Body of pancreas (tissue), 4 donors: ENCODE measurements at regions not wholly inside any gene's neighbourhood (a gene's known extent, or its start where the extent isn't known, plus 50 kb on each side); places are given as distances from the start of the nearest gene placed in this dataset.
"Not testable (repeated sequence)": the region's sequence is repeated elsewhere in the genome, so short reads cannot be mapped to it uniquely, and the experiment has no call there.

Experiments
- ATAC-seq: fragments of 150-250 bp; one replicate; pipeline ENCODE4 v1.9.1; 2016
- DNase-seq, 4 donors: peaks; one replicate each; pipeline ENCODE4 v3.0.0-alpha.2; 2019
- H3K27ac ChIP-seq, 4 donors: fragments of 200-600 bp; sonication (generic); 1 replicate in 3 of 4; 2 replicates in 1 of 4; pipeline versions ENCODE4 v1.5.1 to v1.6.1; 2016 to 2019; ENCODE audit warnings: mild to moderate bottlenecking in 1 of 4, mixed read lengths in 1 of 4, moderate library complexity in 1 of 4
- H3K27me3 ChIP-seq, 2 donors: fragments of 200-600 bp; sonication (generic); one replicate each; pipeline ENCODE4 v1.6.0; 2016; ENCODE audit warnings: mild to moderate bottlenecking in 1 of 2
- H3K36me3 ChIP-seq, 2 donors: fragments of 200-600 bp; sonication (generic); replicated peaks in 1 of 2; 2 replicates each; pipeline ENCODE4 v1.5.1; 2016; ENCODE audit warnings: low read depth in 2 of 2; ENCODE audit not compliant: insufficient read depth in 1 of 2
- H3K4me1 ChIP-seq: fragments of 200-600 bp; sonication (generic); one replicate; pipeline ENCODE4 v1.6.0; 2016
- H3K4me3 ChIP-seq, 2 donors: fragments of 200-600 bp; sonication (generic); 1 replicate in 1 of 2; 2 replicates in 1 of 2; pipeline ENCODE4 v1.5.1; 2016 to 2019
- H3K9me3 ChIP-seq, 3 donors: fragments of 200-600 bp; sonication (generic); 1 replicate in 2 of 3; 2 replicates in 1 of 3; pipeline ENCODE4 v1.5.1; 2016
- POLR2A ChIP-seq, 3 donors: fragments of 450-650 bp; IDR thresholded peaks; one replicate each; pipeline ENCODE4 v1.6.1; 2016; ENCODE audit warnings: antibody characterized with exemption in 3 of 3, mild to moderate bottlenecking in 2 of 3
- WGBS, 2 donors: methylation state at CpG; one replicate each; pipeline ENCODE4 v1.1.5; 2017; 5-methylcytosine and 5-hydroxymethylcytosine counted together
- intact Hi-C: fragments of 100-400 bp; cut with DNase I; formaldehyde crosslinking; loops from one replicate; pipeline ENCODE4 v1.15.1; 2023
- TF ChIP-seq, protein P1 (sequence below), 7 experiments: fragments of 450-650 bp in 4 of 7; fragments of 200-600 bp in 3 of 7; sonication (generic) in 3 of 7; IDR thresholded peaks; one replicate each; pipeline ENCODE4 v1.5.1; 2016 to 2019; ENCODE audit warnings: antibody characterized with exemption in 7 of 7

DNA sequence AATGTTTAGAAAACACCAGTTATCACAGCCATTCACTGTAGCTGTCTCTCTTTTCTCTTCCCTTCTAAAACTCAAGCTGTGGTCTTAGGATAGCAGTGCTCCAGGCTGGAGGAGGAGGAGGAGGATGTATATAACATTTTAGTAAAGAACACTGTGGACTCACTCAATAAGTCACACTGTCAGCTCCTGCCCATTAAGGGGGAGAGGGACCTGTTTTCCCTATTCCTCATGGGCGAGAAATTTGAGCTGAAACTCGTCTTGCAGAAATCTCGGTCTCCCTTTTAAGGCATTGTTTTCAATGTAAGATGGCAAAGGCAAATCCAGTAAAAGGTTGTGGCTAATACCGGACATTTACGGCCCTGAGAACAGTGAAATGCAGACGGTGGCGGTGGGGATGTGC, 114.8 kb upstream of the ZNF236 start:
- H3K36me3 ChIP-seq = no peaks in the 10 kb centered on the region
- DNase-seq = no peak
- ATAC-seq = no peak
- no peak for TF ChIP-seq POLR2A (IDR thresholded peaks at IDR 0.05)
- TF ChIP-seq, protein P1, sequence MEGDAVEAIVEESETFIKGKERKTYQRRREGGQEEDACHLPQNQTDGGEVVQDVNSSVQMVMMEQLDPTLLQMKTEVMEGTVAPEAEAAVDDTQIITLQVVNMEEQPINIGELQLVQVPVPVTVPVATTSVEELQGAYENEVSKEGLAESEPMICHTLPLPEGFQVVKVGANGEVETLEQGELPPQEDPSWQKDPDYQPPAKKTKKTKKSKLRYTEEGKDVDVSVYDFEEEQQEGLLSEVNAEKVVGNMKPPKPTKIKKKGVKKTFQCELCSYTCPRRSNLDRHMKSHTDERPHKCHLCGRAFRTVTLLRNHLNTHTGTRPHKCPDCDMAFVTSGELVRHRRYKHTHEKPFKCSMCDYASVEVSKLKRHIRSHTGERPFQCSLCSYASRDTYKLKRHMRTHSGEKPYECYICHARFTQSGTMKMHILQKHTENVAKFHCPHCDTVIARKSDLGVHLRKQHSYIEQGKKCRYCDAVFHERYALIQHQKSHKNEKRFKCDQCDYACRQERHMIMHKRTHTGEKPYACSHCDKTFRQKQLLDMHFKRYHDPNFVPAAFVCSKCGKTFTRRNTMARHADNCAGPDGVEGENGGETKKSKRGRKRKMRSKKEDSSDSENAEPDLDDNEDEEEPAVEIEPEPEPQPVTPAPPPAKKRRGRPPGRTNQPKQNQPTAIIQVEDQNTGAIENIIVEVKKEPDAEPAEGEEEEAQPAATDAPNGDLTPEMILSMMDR (IDR thresholded peaks at IDR 0.05) = no peak
- WGBS, 2 donors = 80 to 84% methylated on average over 7 of the region's 7 CpGs
- H3K4me3 ChIP-seq = no peak overlapping the region
- H3K27ac ChIP-seq = no peak overlapping the region
- H3K27me3 ChIP-seq = no peaks in the 10 kb centered on the region
- peaks cover 3% of the 10 kb centered on the region for H3K4me1 ChIP-seq
- H3K9me3 ChIP-seq = no peaks in the 10 kb centered on the region
- intact Hi-C loops = loop anchor here (5.0 kb wide), 1 partner anchor 305 kb away; no protein-coding TSS in a partner anchor

- H3K27me3 ChIP-seq, H3K36me3 ChIP-seq, H3K4me1 ChIP-seq, H3K9me3 ChIP-seq, H3K27ac ChIP-seq, DNase-seq, intact Hi-C loops, H3K4me3 ChIP-seq, ATAC-seq: not testable (repeated sequence)
- 79 to 86% methylated on average over 4 of the region's 4 CpGs for WGBS, 2 donors
These were observed 117.8 kb upstream of the ZNF236 start for GRCh38 chr18:76704589-76704988.

DNA sequence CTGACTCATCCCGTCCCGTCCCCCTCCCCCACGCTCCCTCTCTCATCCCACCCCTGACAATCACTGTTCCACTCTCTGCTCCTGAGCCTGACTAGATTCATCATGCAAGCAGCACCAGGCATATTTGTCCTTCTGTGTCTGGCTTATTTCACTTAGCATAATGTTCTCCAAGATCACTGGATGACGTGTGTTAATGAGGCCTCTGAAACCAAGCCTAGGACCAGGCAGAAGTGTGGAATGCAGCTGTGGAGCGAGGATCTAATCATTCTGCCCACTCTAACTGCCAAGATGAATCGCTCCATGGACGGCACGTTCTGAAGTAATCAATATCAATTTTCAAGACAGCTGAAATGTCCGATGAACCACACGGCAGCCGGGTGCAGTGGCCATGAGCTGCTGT, 122.4 kb upstream of the ZNF236 start:
- ATAC-seq = no peak
- Histone ChIP-seq H3K4me3 (no peak overlapping the region), H3K36me3 (no peaks in the 10 kb centered on the region), H3K9me3 (no peaks in the 10 kb centered on the region), H3K4me1 (no peaks in the 10 kb centered on the region), H3K27ac (no peak overlapping the region), H3K27me3 (peaks cover 0 to 3% of the 10 kb centered on the region in 2 donors)
- WGBS, 2 donors = 32 to 38% methylated on average over 11 of the region's 11 CpGs
- TF ChIP-seq, protein P1 (IDR thresholded peaks at IDR 0.05) = no peak
- no peak for TF ChIP-seq POLR2A (IDR thresholded peaks at IDR 0.05)
- intact Hi-C loops = no loop called here
- DNase-seq = no peak

DNA sequence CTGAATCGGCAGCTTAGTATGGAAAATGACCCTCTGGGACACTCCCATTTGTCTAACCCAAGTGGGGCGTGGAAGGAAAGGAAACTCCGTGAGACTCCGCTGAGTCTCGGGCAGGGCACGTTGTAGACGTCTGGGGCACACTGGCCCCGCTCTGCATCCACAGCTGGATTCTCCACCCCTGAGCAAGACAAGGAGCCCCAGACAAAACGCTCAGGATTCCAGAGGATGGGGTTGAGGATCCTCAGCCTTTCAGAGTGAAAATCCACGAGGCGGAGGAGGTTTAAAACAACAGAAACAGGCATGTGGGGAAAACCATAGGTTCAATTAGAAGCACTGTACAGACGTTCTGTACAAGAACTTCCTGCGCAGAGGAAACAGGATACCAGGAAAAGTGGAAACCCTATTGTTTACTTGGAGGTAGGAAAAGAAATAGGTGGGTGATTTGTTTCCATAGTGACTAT, 124.9 kb upstream of the ZNF236 start:
- ATAC-seq = peak; percentile 47
- H3K27me3 ChIP-seq = peaks cover 0 to 3% of the 10 kb centered on the region in 2 donors
- H3K27ac ChIP-seq = no peak overlapping the region
- no peak for DNase-seq
- no peaks in the 10 kb centered on the region for H3K36me3 ChIP-seq
- intact Hi-C loops = no loop called here
- WGBS, 2 donors = 27 to 41% methylated on average over 13 of the region's 13 CpGs
- no peak overlapping the region for H3K4me3 ChIP-seq
- no peaks in the 10 kb centered on the region for H3K4me1 ChIP-seq
- no peak for TF ChIP-seq POLR2A (IDR thresholded peaks at IDR 0.05)
- TF ChIP-seq, protein P1 (IDR thresholded peaks at IDR 0.05) = no peak
- H3K9me3 ChIP-seq = no peaks in the 10 kb centered on the region

DNA sequence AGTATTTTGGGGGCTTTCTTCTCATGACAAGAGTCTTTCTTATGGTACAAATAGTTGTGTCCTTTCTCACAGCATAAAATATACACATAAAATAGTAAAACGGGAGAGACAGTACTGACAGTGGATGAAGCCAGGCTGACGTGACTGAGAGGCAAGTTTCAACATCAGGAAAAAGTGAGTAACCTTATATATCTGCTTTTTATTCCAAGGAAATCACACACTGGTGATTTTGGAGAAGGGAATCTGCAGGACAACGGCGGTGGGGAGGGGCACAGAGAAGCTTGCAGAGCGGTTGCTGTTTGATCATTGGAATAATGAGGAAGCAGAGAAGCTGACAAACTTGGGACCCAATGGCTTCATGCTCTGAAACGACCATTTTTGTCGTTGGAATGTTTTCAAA, 130.6 kb upstream of the ZNF236 start:
- WGBS, 2 donors = 27% methylated on average over 7 of the region's 7 CpGs
- Histone ChIP-seq H3K27me3 (no peaks in the 10 kb centered on the region), H3K9me3 (no peaks in the 10 kb centered on the region), H3K4me1 (peaks cover 1% of the 10 kb centered on the region), H3K27ac (no peak overlapping the region), H3K36me3 (no peaks in the 10 kb centered on the region), H3K4me3 (no peak overlapping the region)
- DNase-seq = no peak
- TF ChIP-seq POLR2A (IDR thresholded peaks at IDR 0.05) = no peak
- TF ChIP-seq, protein P1 (IDR thresholded peaks at IDR 0.05) = no peak
- intact Hi-C loops = no loop called here
- ATAC-seq = no peak
